Left ventricle myocardium inferior (tissue), 1 donor: ENCODE measurements at regions not wholly inside any gene's neighbourhood (a gene's known extent, or its start where the extent isn't known, plus 50 kb on each side); places are given as distances from the start of the nearest gene placed in this dataset.

Source experiments
- DNase-seq: peaks from one replicate; pipeline ENCODE4 v3.0.0-alpha.2; 2020
- H3K27ac ChIP-seq: fragments of 200-600 bp; replicated peaks from 2 replicates; pipeline ENCODE4 v1.8.0; 2021
- H3K27me3 ChIP-seq: fragments of 200-600 bp; 2 replicates; pipeline ENCODE4 v1.8.0; 2021; ENCODE audit warnings: low read depth
- H3K36me3 ChIP-seq: fragments of 200-600 bp; 2 replicates; pipeline ENCODE4 v1.8.0; 2021
- H3K4me1 ChIP-seq: fragments of 200-600 bp; 2 replicates; pipeline ENCODE4 v1.8.0; 2021
- H3K4me3 ChIP-seq: fragments of 200-600 bp; 2 replicates; pipeline ENCODE4 v1.8.0; 2021; ENCODE audit warnings: mild to moderate bottlenecking, moderate library complexity
- H3K9me3 ChIP-seq: fragments of 200-600 bp; replicated peaks from 2 replicates; pipeline ENCODE4 v1.8.0; 2021
- CTCF ChIP-seq: fragments of 200-600 bp; IDR thresholded peaks from 2 replicates; pipeline ENCODE4 v1.8.0; 2021; ENCODE audit warnings: antibody characterized with exemption, mild to moderate bottlenecking, borderline replicate concordance
- intact Hi-C: fragments of 100-400 bp; cut with micrococcal nuclease; formaldehyde crosslinking; loops from one replicate; pipeline ENCODE4 v1.11.0; 2022
- donor health status: DM: no; HTN: yes; CAD: no; lungs with severe emphysema.

GRCh38 chr2:204240961-204241360 lies 304.3 kb upstream of the PARD3B start:
- Histone ChIP-seq H3K36me3 (no peaks in the 10 kb centered on the region), H3K27me3 (no peaks in the 10 kb centered on the region), H3K9me3 (no peaks in the 10 kb centered on the region), H3K4me1 (no peaks in the 10 kb centered on the region), H3K27ac (no peak overlapping the region), H3K4me3 (no peak overlapping the region)
- no peak for DNase-seq
- no peak for TF ChIP-seq CTCF
- intact Hi-C loops = no loop called here

- no peak overlapping the region for H3K27ac ChIP-seq
- no peaks in the 10 kb centered on the region for H3K4me1 ChIP-seq
- no peaks in the 10 kb centered on the region for H3K9me3 ChIP-seq
- peaks cover 4% of the 10 kb centered on the region for H3K27me3 ChIP-seq
- intact Hi-C loops = no loop called here
- no peak overlapping the region for H3K4me3 ChIP-seq
- no peak for DNase-seq
- no peaks in the 10 kb centered on the region for H3K36me3 ChIP-seq
- TF ChIP-seq CTCF = no peak
Measured at GRCh38 chr2:204249437-204249836, 295.8 kb upstream of the PARD3B start.

GRCh38 chr2:204250692-204251091 lies 294.6 kb upstream of the PARD3B start:
- H3K4me3 ChIP-seq = no peak overlapping the region
- intact Hi-C loops = no loop called here
- DNase-seq = no peak
- no peak overlapping the region for H3K27ac ChIP-seq
- peaks cover 4% of the 10 kb centered on the region for H3K27me3 ChIP-seq
- H3K4me1 ChIP-seq = peaks cover 4% of the 10 kb centered on the region
- TF ChIP-seq CTCF = no peak
- no peaks in the 10 kb centered on the region for H3K36me3 ChIP-seq
- H3K9me3 ChIP-seq = no peaks in the 10 kb centered on the region

- no peaks in the 10 kb centered on the region for H3K9me3 ChIP-seq
- H3K36me3 ChIP-seq = no peaks in the 10 kb centered on the region
- H3K4me1 ChIP-seq = peaks cover 6% of the 10 kb centered on the region
- intact Hi-C loops = no loop called here
- no peak for DNase-seq
- no peak overlapping the region for H3K27ac ChIP-seq
- H3K4me3 ChIP-seq = no peak overlapping the region
- peaks cover 4% of the 10 kb centered on the region for H3K27me3 ChIP-seq
- TF ChIP-seq CTCF = no peak
Measured at GRCh38 chr2:204251158-204251997, 293.9 kb upstream of the PARD3B start.

DNA sequence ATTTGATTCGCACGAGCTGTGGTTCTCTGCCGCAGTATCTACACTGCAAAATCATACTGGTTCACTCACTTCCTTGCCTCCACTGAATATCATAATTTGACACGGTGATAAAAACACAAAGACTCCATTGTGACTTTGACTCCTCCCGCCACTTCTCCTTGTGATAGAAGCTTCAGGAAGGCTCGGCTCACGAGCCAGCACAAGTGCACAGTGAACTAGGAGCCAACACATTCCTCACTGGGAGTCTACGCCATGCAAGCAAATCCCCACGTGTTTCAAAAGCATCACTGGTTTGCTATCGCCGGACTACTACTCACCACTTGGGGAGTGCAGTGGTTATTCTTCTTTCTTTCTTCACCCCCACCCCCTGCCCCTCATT lies 293.3 kb upstream of the PARD3B start:
- no peak for DNase-seq
- H3K9me3 ChIP-seq = no peaks in the 10 kb centered on the region
- H3K36me3 ChIP-seq = no peaks in the 10 kb centered on the region
- TF ChIP-seq CTCF = no peak
- H3K4me1 ChIP-seq = peaks cover 6% of the 10 kb centered on the region
- H3K27ac ChIP-seq = no peak overlapping the region
- H3K4me3 ChIP-seq = no peak overlapping the region
- intact Hi-C loops = no loop called here
- H3K27me3 ChIP-seq = peaks cover 4% of the 10 kb centered on the region
